Stimulated activated CD8-positive, alpha-beta memory T cell treated with anti-CD3 and anti-CD28 coated beads, Interleukin-12 subunit alpha, Interleukin-12 subunit beta, amount 100 ng/mL, for 24 hours (primary cell): ENCODE measurements at regions not wholly inside any gene's neighbourhood (a gene's known extent, or its start where the extent isn't known, plus 50 kb on each side); places are given as distances from the start of the nearest gene placed in this dataset.
"Not testable (repeated sequence)": the region's sequence is repeated elsewhere in the genome, so short reads cannot be mapped to it uniquely, and the experiment has no call there.

Source experiments
- DNase-seq: peaks from one replicate; pipeline ENCODE4 v3.0.0-alpha.2; 2020; ENCODE audit errors: extremely low read depth

DNA sequence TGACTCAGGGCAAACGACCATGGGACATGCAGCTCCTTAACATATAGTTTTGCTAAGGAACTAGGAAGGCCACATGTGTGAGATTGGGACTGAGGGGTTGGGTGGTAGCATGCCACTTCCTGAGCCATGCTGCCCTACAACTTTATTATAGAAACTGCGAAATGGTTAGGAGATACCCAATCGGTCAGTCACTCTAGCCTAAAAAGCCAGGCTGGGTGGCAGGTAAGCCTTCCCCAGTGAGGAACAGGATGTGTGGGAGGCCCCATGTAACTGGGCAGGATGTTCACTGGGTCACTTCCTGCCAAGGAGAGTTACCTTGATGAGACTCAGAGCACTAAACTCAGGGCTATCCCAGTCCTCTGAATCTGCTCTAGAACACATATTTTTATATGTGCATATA lies 123.5 kb downstream of the MAP3K7 start:
- no peak for DNase-seq

- DNase-seq: no peak
Observed at GRCh38 chr6:90462102-90462501, 124.8 kb downstream of the MAP3K7 start.

GRCh38 chr6:90461383-90461782 lies 125.5 kb downstream of the MAP3K7 start:
- no peak for DNase-seq

- no peak for DNase-seq
Observed at GRCh38 chr6:90460051-90460450, 126.8 kb downstream of the MAP3K7 start.

DNA sequence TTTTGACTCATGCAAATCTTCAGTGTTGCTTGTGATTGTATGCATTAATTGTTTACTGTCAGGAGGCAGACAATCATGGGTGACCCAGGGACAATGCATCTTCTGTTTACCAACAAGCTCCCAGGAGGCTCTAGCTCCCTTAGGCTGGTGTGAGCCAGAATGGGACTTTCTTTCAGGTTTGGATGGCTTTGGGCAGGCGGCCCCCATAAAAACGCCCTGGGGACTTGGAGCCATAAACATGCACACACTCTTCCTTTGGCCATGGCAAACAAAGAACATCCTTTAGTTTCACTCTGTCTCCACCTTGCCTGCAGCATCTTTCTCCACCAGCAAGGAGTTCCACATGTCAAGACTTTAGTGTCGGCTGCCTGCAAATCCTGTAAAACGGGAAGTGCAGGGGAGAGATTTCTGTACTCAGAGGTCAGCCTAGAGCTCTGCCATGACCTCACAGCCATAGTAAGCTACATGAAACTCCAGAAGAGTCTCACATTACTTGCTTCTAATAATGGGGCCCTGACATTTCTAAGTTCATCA lies 127.6 kb downstream of the MAP3K7 start:
- no peak for DNase-seq

DNA sequence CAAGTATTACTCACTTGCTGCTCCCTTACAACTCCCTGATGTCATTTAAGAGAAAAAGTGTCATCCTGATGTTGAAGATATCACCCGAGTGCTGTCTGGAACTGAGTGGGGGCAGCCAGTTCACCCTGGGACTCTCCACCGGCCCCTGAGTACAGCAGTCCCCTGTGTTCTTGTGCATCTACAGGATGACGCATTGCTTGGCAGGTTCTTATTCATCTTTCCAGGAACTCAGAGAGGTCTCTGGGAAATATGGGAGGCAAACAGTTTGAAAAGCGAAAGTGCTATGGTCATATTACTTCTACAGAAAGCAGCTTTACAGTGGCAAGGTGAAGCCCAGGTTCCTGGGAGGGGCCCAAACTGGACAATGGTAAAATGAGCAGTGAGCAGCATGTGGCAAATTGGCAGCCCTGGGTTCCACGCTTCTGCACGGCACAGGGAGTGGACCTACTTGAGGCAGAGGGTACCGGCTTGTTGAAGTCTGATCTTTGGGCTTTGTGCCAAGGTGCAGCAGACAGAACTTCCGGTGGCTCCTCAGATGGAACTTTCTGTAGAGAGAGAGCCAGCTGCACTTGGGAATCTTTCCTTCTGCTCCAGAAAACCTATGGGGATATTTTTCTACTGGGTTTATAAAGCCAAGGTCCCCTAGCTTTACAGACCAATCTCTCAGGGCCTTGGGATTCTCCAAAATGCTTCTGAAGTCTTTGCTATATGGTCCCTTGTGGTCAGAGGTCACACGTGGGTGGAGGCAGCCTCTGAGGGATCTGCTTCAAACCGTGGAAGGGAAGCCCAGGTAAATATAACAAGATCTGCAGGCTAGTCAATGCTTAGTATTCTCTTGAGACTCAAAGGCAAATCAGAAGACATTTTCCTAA lies 128.3 kb downstream of the MAP3K7 start:
- DNase-seq: peak; percentile 63

DNA sequence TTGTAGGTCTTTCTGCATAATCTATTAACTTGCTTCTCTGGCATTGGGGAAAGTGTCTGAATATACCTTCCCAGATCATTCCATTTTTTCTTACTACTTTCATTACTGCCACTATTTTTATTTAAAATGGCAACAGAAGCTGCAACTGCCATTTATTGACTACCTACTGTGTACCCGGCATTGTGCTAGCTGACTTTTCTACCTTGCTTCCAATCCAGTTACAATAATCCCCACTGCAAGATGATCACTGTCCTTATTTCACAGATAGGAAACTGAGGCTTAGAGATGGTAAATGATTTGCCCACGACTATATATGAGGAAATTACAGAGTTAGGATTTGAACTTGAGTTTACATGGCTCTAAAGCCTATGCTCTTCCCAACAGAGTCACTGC lies 129.0 kb downstream of the MAP3K7 start:
- DNase-seq: no peak

DNA sequence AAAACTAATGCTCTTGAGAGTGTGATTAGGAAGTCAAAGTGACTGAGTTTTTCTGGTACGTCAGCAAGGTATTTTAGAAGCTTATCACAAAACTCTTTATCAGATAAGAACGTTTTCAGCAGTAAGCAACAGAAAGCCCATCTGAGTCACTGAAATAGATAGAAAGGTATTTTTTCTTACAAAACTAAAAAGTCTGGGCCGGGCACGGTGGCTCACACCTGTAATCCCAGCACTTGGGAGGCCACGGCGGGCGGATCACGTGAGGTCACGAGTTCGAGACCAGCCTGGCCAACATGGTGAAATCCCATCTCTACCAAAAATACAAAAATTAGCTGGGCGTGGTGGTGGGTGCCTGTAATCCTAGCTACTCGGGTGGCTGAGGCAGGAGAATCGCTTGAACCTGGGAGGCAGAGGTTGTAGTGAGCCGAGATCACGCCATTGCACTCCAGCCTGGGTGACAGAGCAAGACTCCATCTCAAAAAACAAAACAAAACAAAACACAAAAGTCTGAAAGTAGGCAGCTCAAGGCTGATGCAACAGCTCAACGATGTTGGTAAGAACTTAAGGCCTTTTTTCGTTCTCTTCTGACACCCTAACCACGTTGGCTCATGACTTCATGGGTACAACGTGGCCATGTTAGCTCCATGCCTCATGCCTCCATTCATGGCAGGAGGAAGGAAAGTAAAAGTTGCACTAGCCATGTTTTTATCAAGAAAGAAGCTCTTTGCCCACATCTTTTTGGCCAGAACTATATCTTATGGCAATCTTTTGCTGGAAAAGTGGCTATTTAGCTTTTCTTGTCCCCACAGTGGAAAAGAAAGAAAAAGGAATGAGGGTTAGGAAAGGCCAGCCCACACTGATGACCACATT lies 129.6 kb downstream of the MAP3K7 start:
- DNase-seq: not testable (repeated sequence)

- no peak for DNase-seq
Observed at GRCh38 chr6:90456001-90456400, 130.9 kb downstream of the MAP3K7 start.

DNA sequence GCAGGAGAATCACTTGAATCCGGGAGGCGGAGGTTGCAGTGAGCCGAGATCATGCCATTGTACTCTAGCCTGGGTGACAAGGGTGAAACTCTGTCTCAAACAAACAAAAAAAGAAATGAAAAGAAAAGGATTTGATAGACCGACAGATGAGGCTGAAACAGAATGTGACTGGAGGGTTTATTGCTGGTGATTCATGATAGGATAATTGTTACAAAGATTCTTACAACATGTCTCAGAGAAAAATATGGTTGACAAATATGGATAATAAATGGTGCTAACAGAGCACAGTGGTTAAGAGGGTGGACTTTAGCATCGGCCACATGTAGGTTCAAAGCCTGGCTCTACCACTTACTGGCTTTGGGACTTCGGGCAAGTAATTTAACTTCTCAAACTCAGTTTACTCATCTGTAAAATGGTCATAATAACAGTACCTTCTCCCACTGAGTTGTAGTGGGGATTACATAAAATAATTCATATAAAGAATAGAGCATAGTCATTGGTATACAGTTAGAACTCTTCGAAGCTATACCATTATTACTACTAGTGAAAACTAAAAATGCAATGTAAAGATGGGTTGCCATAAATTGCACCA lies 131.9 kb downstream of the MAP3K7 start:
- DNase-seq: no peak

GRCh38 chr6:90450268-90450953 lies 136.5 kb downstream of the MAP3K7 start:
- DNase-seq: no peak

DNA sequence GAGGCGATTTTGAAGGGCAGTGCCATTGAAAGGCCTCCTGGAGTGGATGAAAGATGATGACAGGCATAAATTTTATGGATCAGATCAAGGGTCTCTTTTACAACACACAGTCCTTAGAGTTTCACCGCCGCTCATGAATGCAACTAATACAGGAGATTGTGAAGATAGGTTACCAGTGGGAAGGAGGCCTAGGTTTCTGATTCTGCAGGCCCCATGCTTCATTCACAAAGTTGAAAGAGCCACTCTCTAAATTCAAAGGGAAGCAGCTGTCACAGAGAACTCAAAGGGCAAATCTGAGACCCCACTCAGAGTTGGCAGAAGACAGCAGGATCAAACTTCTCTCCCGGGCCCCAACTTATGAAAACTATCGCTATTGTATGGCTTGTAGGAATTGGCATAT lies 137.6 kb downstream of the MAP3K7 start:
- DNase-seq: no peak

GRCh38 chr6:90448836-90449235 lies 138.0 kb downstream of the MAP3K7 start:
- DNase-seq: no peak

DNA sequence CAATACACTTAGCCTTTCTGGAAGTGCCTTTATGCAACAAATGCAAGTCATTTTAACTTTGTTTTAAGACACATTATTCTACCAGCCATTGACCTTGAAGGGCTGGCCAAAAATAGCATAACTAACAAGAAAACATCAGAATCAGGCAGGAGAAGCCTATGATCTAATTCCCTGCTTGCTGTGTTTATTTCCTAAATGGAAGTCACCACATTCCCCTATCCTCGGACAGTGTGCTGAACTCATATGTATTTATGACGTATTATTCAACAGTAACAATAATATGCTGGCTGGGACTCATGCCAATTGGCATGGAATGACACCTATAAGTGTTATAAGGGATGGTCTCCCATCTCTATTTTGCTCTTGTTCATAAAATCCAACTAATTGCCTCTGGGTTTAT lies 140.7 kb downstream of the MAP3K7 start:
- DNase-seq: no peak

- DNase-seq: no peak
Observed at GRCh38 chr6:90445533-90446108, 141.3 kb downstream of the MAP3K7 start.

DNA sequence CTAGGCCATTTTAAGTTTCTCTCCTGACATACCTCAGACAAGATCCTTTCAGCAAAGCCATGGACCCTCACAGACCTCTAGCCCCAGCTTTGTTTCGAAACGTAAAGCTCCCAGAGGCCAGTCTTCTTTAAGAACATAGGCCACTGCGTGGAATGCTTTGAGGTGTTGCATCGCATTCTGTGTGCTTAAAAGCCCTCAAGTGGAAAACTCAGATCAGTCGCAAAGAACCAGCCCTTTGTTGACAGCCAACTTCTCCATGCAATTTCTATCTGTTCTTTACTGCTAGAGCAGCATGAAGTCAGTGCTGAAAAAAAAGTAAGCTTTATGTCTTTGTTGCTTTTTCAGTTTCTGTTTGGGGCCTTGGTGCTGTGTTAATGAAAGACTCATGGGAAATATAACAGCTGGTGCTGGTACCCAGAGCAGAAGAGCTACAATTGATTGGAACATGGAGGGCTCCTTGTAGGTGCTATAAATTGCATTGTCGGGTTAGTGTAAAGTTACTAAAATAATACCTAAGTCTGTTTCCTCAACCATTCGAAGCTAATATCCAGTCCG lies 142.6 kb downstream of the MAP3K7 start:
- DNase-seq: no peak

- DNase-seq: no peak
Observed at GRCh38 chr6:90442366-90442765, 144.5 kb downstream of the MAP3K7 start.

DNA sequence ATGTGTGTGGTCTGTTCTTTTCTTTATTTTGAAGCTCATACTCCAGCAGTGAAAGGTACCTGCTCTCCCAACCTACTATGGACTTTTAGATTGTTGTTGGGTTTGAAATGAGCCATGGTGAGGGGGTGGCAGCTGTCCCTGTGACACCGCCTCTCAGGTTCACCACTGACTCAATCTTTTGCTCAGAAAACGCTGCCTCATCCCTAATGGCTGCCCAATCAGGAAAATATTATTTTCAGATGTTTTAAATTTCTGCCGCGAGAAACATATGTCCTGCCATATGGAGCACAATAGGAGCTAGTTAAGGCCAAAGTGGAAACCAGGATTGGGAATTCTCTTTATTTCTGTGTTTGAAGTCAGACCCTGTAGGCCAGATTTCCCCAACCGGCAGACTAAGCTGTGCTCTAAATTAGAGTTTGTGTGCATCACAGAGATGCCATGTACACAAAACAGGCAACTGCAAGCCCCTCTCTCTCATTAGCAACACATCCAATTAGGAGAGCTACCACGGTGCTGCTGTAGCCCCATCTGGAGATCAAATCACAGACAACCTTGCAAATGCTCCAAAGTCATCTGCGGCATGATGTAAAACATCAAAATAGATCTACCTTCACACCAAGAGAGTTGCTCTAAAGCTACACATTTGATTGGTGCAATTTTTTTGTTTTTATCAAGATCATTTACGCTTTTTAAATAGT lies 144.1 kb upstream of the BACH2 start:
- no peak for DNase-seq

- no peak for DNase-seq
Observed at GRCh38 chr6:90439586-90439985, 142.9 kb upstream of the BACH2 start.

DNA sequence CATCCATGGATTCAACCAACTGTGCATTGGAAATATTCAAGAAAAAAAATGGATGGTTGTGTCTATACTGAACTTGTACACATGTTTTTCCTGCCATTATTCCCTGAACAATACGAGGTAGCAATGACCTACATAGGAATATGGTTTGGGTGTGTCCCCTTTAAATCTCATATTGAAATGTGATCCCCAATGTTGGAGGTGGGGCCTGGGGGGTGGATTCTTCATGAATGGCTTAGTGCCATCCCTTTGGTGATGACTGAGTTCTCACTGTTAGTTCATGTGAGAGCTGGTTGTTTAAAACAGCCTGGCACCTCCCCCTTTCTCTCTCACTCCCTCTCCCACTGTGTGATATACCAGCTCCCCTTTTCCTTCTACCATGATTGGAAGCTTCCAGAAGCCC lies 139.8 kb upstream of the BACH2 start:
- DNase-seq: no peak
